ENCODE measurements at regions not wholly inside any gene's neighbourhood (a gene's known extent, or its start where the extent isn't known, plus 50 kb on each side); places are given as distances from the start of the nearest gene placed in this dataset.

DNA sequence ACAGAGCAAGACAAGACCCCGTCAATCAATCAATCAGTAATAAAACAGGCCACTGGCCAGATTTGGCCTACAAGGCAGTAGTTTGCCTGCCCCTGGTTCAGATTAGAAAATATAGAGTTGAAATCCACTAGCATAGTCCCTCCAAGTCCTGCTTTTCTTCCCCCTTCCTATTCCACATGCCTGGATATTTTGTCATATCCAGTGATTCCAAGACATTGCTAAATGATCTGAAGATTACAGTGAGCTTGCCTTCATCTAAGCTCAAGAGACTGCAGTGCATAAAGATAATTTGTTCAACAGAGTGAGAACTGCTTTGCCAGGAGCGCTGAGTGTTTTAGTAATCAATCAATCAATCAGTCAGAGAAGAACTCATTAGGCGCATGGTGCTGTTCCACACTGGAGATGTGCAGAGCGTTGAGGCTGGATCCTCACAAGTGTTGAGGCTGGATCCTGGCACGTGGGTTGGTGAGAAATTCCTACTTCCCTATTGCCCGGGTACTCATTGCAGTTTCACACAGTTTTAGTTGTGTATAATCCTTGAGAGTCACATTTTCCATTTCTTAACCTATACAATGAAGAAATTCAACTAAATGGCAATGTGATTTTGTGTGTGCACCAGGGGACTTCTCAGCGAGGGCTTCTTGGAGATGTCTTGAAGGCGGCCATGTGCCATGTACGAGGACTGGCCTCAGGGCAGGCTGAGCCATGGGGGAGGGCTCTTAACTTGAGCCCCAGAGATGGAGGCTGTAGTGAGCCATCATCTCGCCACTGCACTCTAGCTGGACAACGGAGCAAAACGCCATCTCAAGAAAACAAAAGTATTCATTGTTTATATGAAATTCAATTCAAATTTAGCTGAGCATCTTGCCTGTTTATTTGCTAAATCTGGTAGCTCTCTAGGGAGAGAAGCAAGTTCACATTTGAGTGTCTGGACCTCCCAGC lies 76.3 kb downstream of the TOMM20 start:
- TF ChIP-seq POLR2A (IDR thresholded peaks at IDR 0.05) (no peak), CTCF (IDR thresholded peaks at IDR 0.05) (no peak), POLR2AphosphoS5 (IDR thresholded peaks at IDR 0.05) (no peak), EP300 (IDR thresholded peaks at IDR 0.05) (no peak)
